ENCODE measurements at regions not wholly inside any gene's neighbourhood (a gene's known extent, or its start where the extent isn't known, plus 50 kb on each side); places are given as distances from the start of the nearest gene placed in this dataset.

DNA sequence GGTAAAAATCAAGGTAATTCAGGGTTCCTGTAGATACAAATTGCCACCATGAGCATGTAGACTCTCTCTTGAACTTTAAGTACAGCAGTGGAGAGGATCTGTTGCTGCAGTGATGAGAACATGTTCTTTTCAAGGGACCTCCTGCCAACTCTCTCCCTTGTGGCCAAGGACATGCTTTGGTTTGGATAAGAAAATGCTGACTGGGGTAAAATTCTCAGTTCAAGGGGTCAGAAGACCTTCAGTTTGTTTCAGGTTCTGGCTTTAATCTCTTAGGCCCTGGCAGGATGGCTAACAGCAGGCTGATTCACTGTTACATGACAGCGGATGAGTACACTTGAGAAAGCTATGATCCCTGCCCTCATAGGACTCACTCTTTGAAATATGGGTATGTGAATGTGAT lies 299.2 kb upstream of the NMUR2 start:
- WGBS, 2 donors = 93% methylated on average over 1 of the region's 1 CpG
- no peak overlapping the region for H3K4me3 ChIP-seq
- intact Hi-C loops (cut with DNase I) = no loop called here
- no peaks in the 10 kb centered on the region for H3K27me3 ChIP-seq
- TF ChIP-seq, protein P1, sequence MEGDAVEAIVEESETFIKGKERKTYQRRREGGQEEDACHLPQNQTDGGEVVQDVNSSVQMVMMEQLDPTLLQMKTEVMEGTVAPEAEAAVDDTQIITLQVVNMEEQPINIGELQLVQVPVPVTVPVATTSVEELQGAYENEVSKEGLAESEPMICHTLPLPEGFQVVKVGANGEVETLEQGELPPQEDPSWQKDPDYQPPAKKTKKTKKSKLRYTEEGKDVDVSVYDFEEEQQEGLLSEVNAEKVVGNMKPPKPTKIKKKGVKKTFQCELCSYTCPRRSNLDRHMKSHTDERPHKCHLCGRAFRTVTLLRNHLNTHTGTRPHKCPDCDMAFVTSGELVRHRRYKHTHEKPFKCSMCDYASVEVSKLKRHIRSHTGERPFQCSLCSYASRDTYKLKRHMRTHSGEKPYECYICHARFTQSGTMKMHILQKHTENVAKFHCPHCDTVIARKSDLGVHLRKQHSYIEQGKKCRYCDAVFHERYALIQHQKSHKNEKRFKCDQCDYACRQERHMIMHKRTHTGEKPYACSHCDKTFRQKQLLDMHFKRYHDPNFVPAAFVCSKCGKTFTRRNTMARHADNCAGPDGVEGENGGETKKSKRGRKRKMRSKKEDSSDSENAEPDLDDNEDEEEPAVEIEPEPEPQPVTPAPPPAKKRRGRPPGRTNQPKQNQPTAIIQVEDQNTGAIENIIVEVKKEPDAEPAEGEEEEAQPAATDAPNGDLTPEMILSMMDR (IDR thresholded peaks at IDR 0.05) = no peak
- TF ChIP-seq POLR2AphosphoS5 (IDR thresholded peaks at IDR 0.05) (no peak), POLR2A (IDR thresholded peaks at IDR 0.05) (no peak), EP300 (IDR thresholded peaks at IDR 0.05) (no peak)
- no peak for DNase-seq
- no peak overlapping the region for H3K27ac ChIP-seq
- no peaks in the 10 kb centered on the region for H3K36me3 ChIP-seq
- H3K9me3 ChIP-seq = peaks cover 0 to 1% (median 0%) of the 10 kb centered on the region in 4 donors
- H3K4me1 ChIP-seq = no peaks in the 10 kb centered on the region

DNA sequence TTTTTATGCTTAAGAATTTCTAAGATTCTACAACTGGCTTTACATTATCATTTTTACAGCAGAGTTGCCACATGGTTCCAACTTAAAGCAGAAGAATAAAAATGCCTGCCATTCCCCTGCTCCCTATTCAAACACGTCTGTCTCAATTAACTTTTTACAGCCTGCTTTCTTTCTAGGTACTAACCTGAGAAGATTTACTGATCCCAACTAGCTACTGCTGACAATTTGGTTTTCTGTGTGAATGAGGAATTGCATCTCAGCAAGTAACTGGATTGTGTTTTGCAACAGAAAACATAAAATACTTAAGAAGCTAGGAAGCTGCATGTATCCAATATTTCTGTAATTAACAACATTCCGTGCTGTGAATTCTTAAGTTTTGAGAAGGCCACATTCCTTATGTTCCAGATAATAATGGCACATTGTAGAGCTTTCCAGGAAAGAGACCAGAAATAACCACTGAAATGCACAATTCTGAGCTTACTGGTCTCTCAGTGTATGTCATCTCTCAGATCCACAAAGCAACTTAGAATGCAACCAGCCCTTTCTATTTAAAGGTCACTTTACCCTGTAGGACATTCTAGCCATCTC lies 306.8 kb upstream of the NMUR2 start:
- TF ChIP-seq POLR2AphosphoS5 (IDR thresholded peaks at IDR 0.05) = no peak
- no peak for TF ChIP-seq POLR2A (IDR thresholded peaks at IDR 0.05)
- TF ChIP-seq, protein P1 (IDR thresholded peaks at IDR 0.05) = no peak
- TF ChIP-seq EP300 (IDR thresholded peaks at IDR 0.05) = no peak
- H3K27ac ChIP-seq = no peak overlapping the region
- 31 to 41% methylated on average over 2 of the region's 2 CpGs for WGBS, 2 donors
- H3K4me1 ChIP-seq = peaks cover 0 to 6% (median 3%) of the 10 kb centered on the region in 4 donors
- no peak for DNase-seq
- H3K36me3 ChIP-seq = no peaks in the 10 kb centered on the region
- H3K9me3 ChIP-seq = no peaks in the 10 kb centered on the region
- H3K27me3 ChIP-seq = no peaks in the 10 kb centered on the region
- no peak overlapping the region for H3K4me3 ChIP-seq
- intact Hi-C loops (cut with DNase I) = no loop called here

DNA sequence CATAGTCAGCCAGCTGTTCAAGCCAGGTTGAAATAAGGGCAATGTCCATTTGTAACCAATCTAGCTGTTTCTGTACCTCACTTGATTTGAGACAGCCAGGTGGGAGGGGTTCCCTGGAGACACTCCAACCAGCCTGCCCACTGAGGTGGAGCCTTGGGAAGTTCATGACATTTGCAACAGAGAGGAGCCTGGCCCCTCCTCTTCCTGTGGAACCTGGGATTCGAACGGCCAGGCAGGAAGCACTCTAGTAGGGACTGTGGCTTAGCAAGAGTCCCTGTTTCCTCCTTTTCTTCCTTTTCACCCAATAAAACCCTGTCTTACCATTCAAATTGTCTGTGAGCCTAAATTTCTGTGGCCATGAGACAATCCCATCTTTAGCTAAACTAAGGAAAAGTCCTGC lies 312.3 kb upstream of the NMUR2 start:
- WGBS, 2 donors = 35 to 56% methylated on average over 2 of the region's 2 CpGs
- Histone ChIP-seq H3K9me3 (peaks cover 0 to 6% (median 0%) of the 10 kb centered on the region in 4 donors), H3K27ac (no peak overlapping the region), H3K36me3 (no peaks in the 10 kb centered on the region), H3K4me3 (no peak overlapping the region), H3K4me1 (no peaks in the 10 kb centered on the region), H3K27me3 (no peaks in the 10 kb centered on the region)
- no peak for DNase-seq
- intact Hi-C loops (cut with DNase I) = no loop called here
- TF ChIP-seq POLR2AphosphoS5 (IDR thresholded peaks at IDR 0.05) = no peak
- TF ChIP-seq, protein P1 (IDR thresholded peaks at IDR 0.05) = no peak
- no peak for TF ChIP-seq EP300 (IDR thresholded peaks at IDR 0.05)
- TF ChIP-seq POLR2A (IDR thresholded peaks at IDR 0.05) = no peak

DNA sequence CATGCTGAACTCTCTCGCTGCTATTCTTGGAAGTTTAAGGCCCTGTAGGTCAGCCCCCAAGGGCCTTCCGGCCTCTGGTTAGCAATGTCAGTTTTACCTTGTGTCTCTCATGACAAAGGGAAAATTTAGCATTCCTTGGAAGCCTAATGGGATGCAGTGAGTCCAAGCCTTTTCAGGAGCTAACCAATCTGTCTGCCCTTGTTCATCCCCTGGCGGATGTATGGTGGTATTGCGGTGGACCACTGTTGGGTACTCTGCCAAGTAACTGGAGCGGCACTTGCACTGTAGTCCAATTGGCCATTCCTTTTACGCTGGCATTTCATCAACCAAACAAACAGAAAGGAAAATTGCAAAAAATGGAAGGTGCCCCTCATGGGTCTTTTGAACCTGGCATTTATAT lies 318.4 kb upstream of the NMUR2 start:
- WGBS, 2 donors = 90 to 92% methylated on average over 6 of the region's 6 CpGs
- H3K27ac ChIP-seq = no peak overlapping the region
- H3K9me3 ChIP-seq = peaks cover 0 to 14% (median under 1%) of the 10 kb centered on the region in 4 donors
- TF ChIP-seq POLR2AphosphoS5 (IDR thresholded peaks at IDR 0.05) = no peak
- TF ChIP-seq POLR2A (IDR thresholded peaks at IDR 0.05) = no peak
- TF ChIP-seq, protein P1 (IDR thresholded peaks at IDR 0.05) = no peak
- no peak for TF ChIP-seq EP300 (IDR thresholded peaks at IDR 0.05)
- no peaks in the 10 kb centered on the region for H3K36me3 ChIP-seq
- H3K4me1 ChIP-seq = no peaks in the 10 kb centered on the region
- H3K4me3 ChIP-seq = no peak overlapping the region
- H3K27me3 ChIP-seq = no peaks in the 10 kb centered on the region
- intact Hi-C loops (cut with DNase I) = no loop called here
- DNase-seq = no peak

DNA sequence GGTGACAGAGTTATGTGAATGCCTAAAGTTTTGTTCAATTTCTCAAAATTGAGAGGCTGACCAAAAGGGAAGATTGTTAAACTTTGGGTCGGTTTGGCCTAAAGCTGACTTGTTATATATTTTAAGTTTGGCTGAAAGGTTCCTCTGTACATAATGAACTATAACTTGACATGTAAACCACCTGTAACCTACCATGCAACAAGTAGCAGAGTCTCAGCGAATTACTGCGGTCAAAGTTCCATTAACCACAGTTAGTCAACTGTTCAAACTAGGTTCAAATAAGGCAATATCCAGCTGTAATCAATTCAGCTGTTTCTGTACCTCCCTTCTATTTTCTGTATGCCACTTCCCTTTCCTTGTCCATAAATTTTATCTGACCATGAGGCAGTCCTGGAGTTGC lies 325.1 kb upstream of the NMUR2 start:
- no peak for DNase-seq
- H3K27me3 ChIP-seq = no peaks in the 10 kb centered on the region
- H3K4me3 ChIP-seq = no peak overlapping the region
- no peaks in the 10 kb centered on the region for H3K9me3 ChIP-seq
- intact Hi-C loops (cut with DNase I) = no loop called here
- 89 to 92% methylated on average over 3 of the region's 3 CpGs for WGBS, 2 donors
- TF ChIP-seq, protein P1 (IDR thresholded peaks at IDR 0.05) = no peak
- no peak overlapping the region for H3K27ac ChIP-seq
- no peaks in the 10 kb centered on the region for H3K36me3 ChIP-seq
- H3K4me1 ChIP-seq = no peaks in the 10 kb centered on the region

All from sigmoid colon (tissue), 6 donors.